GM19351 (cell line): ENCODE measurements at regions not wholly inside any gene's neighbourhood (a gene's known extent, or its start where the extent isn't known, plus 50 kb on each side); places are given as distances from the start of the nearest gene placed in this dataset.

ENCODE experiments used
- ATAC-seq: cut with Tn5 transposase; IDR thresholded peaks from one replicate; pipeline ENCODE4 v1.9.1; 2021; ENCODE audit warnings: mild to moderate bottlenecking, moderate library complexity; ENCODE audit not compliant: unreplicated experiment

GRCh38 chr11:26076233-26076990 lies 255.5 kb upstream of the ANO3 start:
- ATAC-seq: no peak

GRCh38 chr11:26078231-26078821 lies 253.6 kb upstream of the ANO3 start:
- ATAC-seq: peak; percentile 83

GRCh38 chr11:26084313-26084712 lies 247.6 kb upstream of the ANO3 start:
- no peak for ATAC-seq

GRCh38 chr11:26086028-26086427 lies 245.9 kb upstream of the ANO3 start:
- ATAC-seq: no peak

GRCh38 chr11:26087120-26087935 lies 244.6 kb upstream of the ANO3 start:
- ATAC-seq: peak; percentile 93

GRCh38 chr11:26088391-26088790 lies 243.5 kb upstream of the ANO3 start:
- no peak for ATAC-seq

- ATAC-seq: no peak
Measured at GRCh38 chr11:26090651-26091050, 241.3 kb upstream of the ANO3 start.

GRCh38 chr11:26093206-26093605 lies 238.7 kb upstream of the ANO3 start:
- ATAC-seq: no peak

GRCh38 chr11:26095340-26095739 lies 236.6 kb upstream of the ANO3 start:
- ATAC-seq: no peak

- ATAC-seq: no peak
Measured at GRCh38 chr11:26096451-26096850, 235.5 kb upstream of the ANO3 start.

GRCh38 chr11:26102325-26102724 lies 229.6 kb upstream of the ANO3 start:
- ATAC-seq: no peak

GRCh38 chr11:26105762-26106423 lies 226.0 kb upstream of the ANO3 start:
- no peak for ATAC-seq

- ATAC-seq: no peak
Measured at GRCh38 chr11:26106726-26107125, 225.2 kb upstream of the ANO3 start.

- no peak for ATAC-seq
Measured at GRCh38 chr11:26109658-26110368, 222.1 kb upstream of the ANO3 start.

GRCh38 chr11:26112264-26112663 lies 219.7 kb upstream of the ANO3 start:
- ATAC-seq: no peak

- no peak for ATAC-seq
Measured at GRCh38 chr11:26121466-26121865, 210.5 kb upstream of the ANO3 start.

- ATAC-seq: no peak
Measured at GRCh38 chr11:26126741-26127140, 205.2 kb upstream of the ANO3 start.

- no peak for ATAC-seq
Measured at GRCh38 chr11:26127336-26127735, 204.6 kb upstream of the ANO3 start.

- no peak for ATAC-seq
Measured at GRCh38 chr11:26131406-26131805, 200.5 kb upstream of the ANO3 start.

GRCh38 chr11:26134053-26134452 lies 197.9 kb upstream of the ANO3 start:
- ATAC-seq: no peak
